SK-N-SH (cell line): ENCODE measurements at regions not wholly inside any gene's neighbourhood (a gene's known extent, or its start where the extent isn't known, plus 50 kb on each side); places are given as distances from the start of the nearest gene placed in this dataset.

ENCODE experiments used
- CTCF ChIA-PET: fragments of 300-600, 350-600 bp; formaldehyde crosslinking; extraction: SDS; loops from one replicate; lab custom pipeline; 2021; lab: Yijun Ruan, JAX
- POLR2A ChIA-PET: fragments of 350-600 bp; sonication (Branson Sonifier 250); formaldehyde crosslinking; extraction: SDS; loops from one replicate; lab custom pipeline; 2020; ENCODE audit warnings: antibody characterized with exemption, inconsistent platforms; lab: Yijun Ruan, JAX
- DNase-seq: peaks from one replicate; pipeline ENCODE4 v3.0.0; 2012
- H2AFZ ChIP-seq: fragments of 200-600 bp; sonication (generic); 2 replicates; pipeline ENCODE4 v1.8.1; 2016; ENCODE audit warnings: antibody characterized with exemption, mild to moderate bottlenecking, low read depth
- H3F3A ChIP-seq: fragments of 200-600 bp; sonication (generic); replicated peaks from 2 replicates; pipeline ENCODE3; 2016; ENCODE audit warnings: antibody characterized with exemption, mild to moderate bottlenecking; ENCODE audit not compliant: insufficient read depth
- H3K27ac ChIP-seq, 2 experiments: fragments of 200-500 bp in 1 of 2; fragments of 200-600 bp in 1 of 2; sonication (Bioruptor generic) in 1 of 2; sonication (generic), shearing (Covaris generic) in 1 of 2; 2 replicates each; pipeline versions ENCODE4 v1.5.1 to v1.6.1; 2014 to 2016; ENCODE audit warnings: low read depth in 2 of 2, inconsistent platforms in 1 of 2, low read length in 1 of 2, mild to moderate bottlenecking in 1 of 2, mixed read lengths in 1 of 2
- H3K27me3 ChIP-seq: fragments of 200-600 bp; sonication (generic), shearing (Covaris generic); 2 replicates; pipeline ENCODE4 v1.6.1; 2016; ENCODE audit warnings: mixed run types; ENCODE audit not compliant: insufficient read depth
- H3K36me3 ChIP-seq, 2 experiments: fragments of 200-500 bp in 1 of 2; fragments of 200-600 bp in 1 of 2; sonication (Bioruptor generic) in 1 of 2; sonication (generic) in 1 of 2; replicated peaks in 1 of 2; 2 replicates each; pipeline versions ENCODE3 to v1.5.1; 2014 to 2016; ENCODE audit warnings: low read length in 1 of 2, mild to moderate bottlenecking in 1 of 2; ENCODE audit not compliant: insufficient read depth in 2 of 2, control insufficient read depth in 1 of 2
- H3K4me1 ChIP-seq, 2 experiments: fragments of 200-500 bp in 1 of 2; fragments of 200-600 bp in 1 of 2; sonication (Bioruptor generic) in 1 of 2; sonication (generic), shearing (Covaris generic) in 1 of 2; 2 replicates each; pipeline versions ENCODE4 v1.5.1 to v1.6.1; 2014 to 2016; ENCODE audit warnings: low read depth in 1 of 2, low read length in 1 of 2, mixed run types in 1 of 2; ENCODE audit not compliant: insufficient read depth in 2 of 2, control insufficient read depth in 1 of 2
- H3K4me2 ChIP-seq: fragments of 200-600 bp; sonication (generic), shearing (Covaris generic); 2 replicates; pipeline ENCODE4 v1.6.1; 2017; ENCODE audit warnings: mixed run types
- H3K4me3 ChIP-seq, 2 experiments: fragments of 200-500 bp in 1 of 2; fragments of 200-600 bp in 1 of 2; sonication (Bioruptor generic) in 1 of 2; sonication (generic), shearing (Covaris generic) in 1 of 2; 2 replicates each; pipeline versions ENCODE4 v1.5.1 to v1.8.1; 2014 to 2016; ENCODE audit warnings: low read depth in 2 of 2, inconsistent platforms in 1 of 2, low read length in 1 of 2, mild to moderate bottlenecking in 1 of 2, mixed read lengths in 1 of 2, moderate library complexity in 1 of 2
- H3K79me2 ChIP-seq: fragments of 200-600 bp; sonication (generic); 2 replicates; pipeline ENCODE4 v1.8.1; 2017; ENCODE audit warnings: mild to moderate bottlenecking; ENCODE audit not compliant: insufficient read depth
- H3K9ac ChIP-seq: fragments of 200-600 bp; sonication (generic); 2 replicates; pipeline ENCODE4 v1.6.1; 2017; ENCODE audit warnings: mixed run types
- H3K9me2 ChIP-seq: fragments of 200-600 bp; sonication (generic); 2 replicates; pipeline ENCODE4 v1.6.1; 2017; ENCODE audit warnings: mixed run types
- H3K9me3 ChIP-seq: fragments of 200-600 bp; sonication (generic); 2 replicates; pipeline ENCODE4 v1.6.1; 2017; ENCODE audit warnings: mixed run types, mild to moderate bottlenecking, moderate library complexity
- H4K20me1 ChIP-seq: fragments of 200-600 bp; sonication (generic); 2 replicates; pipeline ENCODE4 v1.6.1; 2017; ENCODE audit warnings: mild to moderate bottlenecking, mixed run types; ENCODE audit not compliant: insufficient read depth
- CTCF ChIP-seq: fragments of 200-600 bp; sonication (generic); IDR thresholded peaks from 2 replicates; pipeline ENCODE4 v1.6.1; 2017; ENCODE audit warnings: antibody characterized with exemption, mild to moderate bottlenecking, moderate library complexity
- FOXJ3 ChIP-seq: sonication (generic); formaldehyde crosslinking; IDR thresholded peaks from 2 replicates; pipeline ENCODE4 v1.5.1; 2020; ENCODE audit warnings: mild to moderate bottlenecking, missing genetic modification reagents
- FOXM1 ChIP-seq: IDR thresholded peaks from 2 replicates; pipeline ENCODE4 v1.4.0; 2012; ENCODE audit warnings: low read depth, mild to moderate bottlenecking
- GATA2 ChIP-seq: sonication (generic); formaldehyde crosslinking; IDR thresholded peaks from 2 replicates; pipeline ENCODE4 v1.5.0; 2020; ENCODE audit warnings: mild to moderate bottlenecking, missing genetic modification reagents
- JUND ChIP-seq: IDR thresholded peaks from 2 replicates; pipeline ENCODE4 v1.4.0; 2012
- MEF2A ChIP-seq: IDR thresholded peaks from 2 replicates; pipeline ENCODE4 v1.4.0; 2012; ENCODE audit warnings: low read depth, borderline replicate concordance
- MXI1 ChIP-seq: IDR thresholded peaks from 2 replicates; pipeline ENCODE4 v1.6.1; 2012; ENCODE audit warnings: mild to moderate bottlenecking, low read depth, low read length, improper control_type of control experiment
- NFIC ChIP-seq: IDR thresholded peaks from 2 replicates; pipeline ENCODE4 v1.4.0; 2012; ENCODE audit warnings: borderline replicate concordance
- NRF1 ChIP-seq: IDR thresholded peaks from 2 replicates; pipeline ENCODE4 v1.6.1; 2012; ENCODE audit warnings: low read depth, mild to moderate bottlenecking, low read length
- POLR2AphosphoS5 ChIP-seq: IDR thresholded peaks from 2 replicates; pipeline ENCODE4 v1.6.1; 2012; ENCODE audit warnings: low read depth, low read length
- RAD21 ChIP-seq: IDR thresholded peaks from 2 replicates; pipeline ENCODE4 v1.6.1; 2012; ENCODE audit warnings: mild to moderate bottlenecking, low read length
- RXRA ChIP-seq: IDR thresholded peaks from 2 replicates; pipeline ENCODE4 v1.4.0; 2012; ENCODE audit warnings: low read depth, mild to moderate bottlenecking, borderline replicate concordance
- SIN3A ChIP-seq: IDR thresholded peaks from 2 replicates; pipeline ENCODE4 v1.6.1; 2012; ENCODE audit warnings: low read depth, mild to moderate bottlenecking, low read length, moderate library complexity, borderline replicate concordance
- TAF1 ChIP-seq: IDR thresholded peaks from 2 replicates; pipeline ENCODE4 v1.6.1; 2012; ENCODE audit warnings: low read depth, mild to moderate bottlenecking, low read length, moderate library complexity, borderline replicate concordance
- TCF12 ChIP-seq: IDR thresholded peaks from 2 replicates; pipeline ENCODE4 v1.4.0; 2012
- TEAD4 ChIP-seq: IDR thresholded peaks from 2 replicates; pipeline ENCODE4 v1.4.0; 2012; ENCODE audit warnings: mild to moderate bottlenecking, borderline replicate concordance; ENCODE audit not compliant: insufficient read depth
- YY1 ChIP-seq: IDR thresholded peaks from 2 replicates; pipeline ENCODE4 v1.4.0; 2012; ENCODE audit warnings: low read depth, mild to moderate bottlenecking
- WGBS: methylation state at CpG from one replicate; pipeline ENCODE4 v1.1.6; 2017; ENCODE audit warnings: low lambda C conversion rate; 5-methylcytosine and 5-hydroxymethylcytosine counted together
- TF ChIP-seq, protein P1 (sequence below): fragments of 150-350 bp; IDR thresholded peaks from 2 replicates; pipeline ENCODE4 v1.6.1; 2016; ENCODE audit warnings: mild to moderate bottlenecking, low read depth, low read length
- TF ChIP-seq, protein P2 (sequence below): IDR thresholded peaks from 2 replicates; pipeline ENCODE4 v1.4.0; 2012; ENCODE audit warnings: low read depth

- H3K9ac ChIP-seq, result no peak overlapping the region
- H4K20me1 ChIP-seq, result no peaks in the 10 kb centered on the region
- no peaks in the 10 kb centered on the region for H3F3A ChIP-seq
- no peak for DNase-seq
- no peaks in the 10 kb centered on the region for H3K9me3 ChIP-seq
- no peak overlapping the region for H2AFZ ChIP-seq
- H3K79me2 ChIP-seq, result no peaks in the 10 kb centered on the region
- no peaks in the 10 kb centered on the region for H3K36me3 ChIP-seq
- H3K9me2 ChIP-seq, result no peaks in the 10 kb centered on the region
- TF ChIP-seq, protein P1, sequence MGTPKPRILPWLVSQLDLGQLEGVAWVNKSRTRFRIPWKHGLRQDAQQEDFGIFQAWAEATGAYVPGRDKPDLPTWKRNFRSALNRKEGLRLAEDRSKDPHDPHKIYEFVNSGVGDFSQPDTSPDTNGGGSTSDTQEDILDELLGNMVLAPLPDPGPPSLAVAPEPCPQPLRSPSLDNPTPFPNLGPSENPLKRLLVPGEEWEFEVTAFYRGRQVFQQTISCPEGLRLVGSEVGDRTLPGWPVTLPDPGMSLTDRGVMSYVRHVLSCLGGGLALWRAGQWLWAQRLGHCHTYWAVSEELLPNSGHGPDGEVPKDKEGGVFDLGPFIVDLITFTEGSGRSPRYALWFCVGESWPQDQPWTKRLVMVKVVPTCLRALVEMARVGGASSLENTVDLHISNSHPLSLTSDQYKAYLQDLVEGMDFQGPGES, result no peak
- TF ChIP-seq GATA2 (CRISPR knock-in tag), result no peak
- no peak for TF ChIP-seq YY1
- no peak overlapping the region for H3K4me3 ChIP-seq
- WGBS, result 19% methylated on average over 1 of the region's 1 CpG
- POLR2A ChIA-PET, result no interaction called here
- CTCF ChIA-PET, result no interaction called here
- H3K27ac ChIP-seq, result no peak overlapping the region
- H3K4me2 ChIP-seq, result no peak overlapping the region
- peaks cover 0 to 8% of the 10 kb centered on the region in 2 experiments; a peak in 2 of 4 replicates for H3K4me1 ChIP-seq
- no peaks in the 10 kb centered on the region for H3K27me3 ChIP-seq
Measured at GRCh38 chr5:117060099-117060498, 485.5 kb upstream of the SEMA6A start.

GRCh38 chr5:117058740-117059139, 484.1 kb upstream of the SEMA6A start:
- Histone ChIP-seq H3K27me3 (no peaks in the 10 kb centered on the region), H3K79me2 (no peaks in the 10 kb centered on the region), H3K9me3 (no peaks in the 10 kb centered on the region), H3F3A (no peaks in the 10 kb centered on the region), H2AFZ (no peak overlapping the region), H3K36me3 (no peaks in the 10 kb centered on the region), H3K9ac (no peak overlapping the region), H4K20me1 (no peaks in the 10 kb centered on the region), H3K9me2 (no peaks in the 10 kb centered on the region), H3K4me1 (no peaks in the 10 kb centered on the region), H3K27ac (no peak overlapping the region), H3K4me3 (no peak overlapping the region), H3K4me2 (no peak overlapping the region)
- CTCF ChIA-PET, result no interaction called here
- POLR2A ChIA-PET, result no interaction called here
- no peak for DNase-seq
- TF ChIP-seq YY1 (no peak), NFIC (no peak), FOXM1 (no peak), GATA2 (CRISPR knock-in tag) (no peak), RAD21 (no peak), CTCF (no peak), MXI1 (no peak), RXRA (no peak), MEF2A (no peak), TCF12 (no peak), SIN3A (no peak), POLR2AphosphoS5 (no peak), TEAD4 (no peak), FOXJ3 (CRISPR knock-in tag) (no peak), JUND (no peak), TAF1 (no peak), NRF1 (no peak)
- TF ChIP-seq, protein P1, result no peak
- TF ChIP-seq, protein P2, sequence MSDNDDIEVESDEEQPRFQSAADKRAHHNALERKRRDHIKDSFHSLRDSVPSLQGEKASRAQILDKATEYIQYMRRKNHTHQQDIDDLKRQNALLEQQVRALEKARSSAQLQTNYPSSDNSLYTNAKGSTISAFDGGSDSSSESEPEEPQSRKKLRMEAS, result no peak
